ENCODE measurements at regions not wholly inside any gene's neighbourhood (a gene's known extent, or its start where the extent isn't known, plus 50 kb on each side); places are given as distances from the start of the nearest gene placed in this dataset.
"Not testable (repeated sequence)": the region's sequence is repeated elsewhere in the genome, so short reads cannot be mapped to it uniquely, and the experiment has no call there.

- Histone ChIP-seq H3K36me3 (no peaks in the 10 kb centered on the region), H3K27me3 (ENCODE audit: low read depth) (no peaks in the 10 kb centered on the region), H3K4me1 (no peaks in the 10 kb centered on the region), H3K4me3 (no peak overlapping the region), H3K9me3 (no peaks in the 10 kb centered on the region), H3K27ac (no peak overlapping the region)
- no peak for TF ChIP-seq CTCF (IDR thresholded peaks at IDR 0.05)
- intact Hi-C loops (cut with DNase I), result no loop called here
- no peak for DNase-seq
- no peak for ATAC-seq
These were observed 132.3 kb downstream of the APIP start for GRCh38 chr11:34783816-34784317.

DNA sequence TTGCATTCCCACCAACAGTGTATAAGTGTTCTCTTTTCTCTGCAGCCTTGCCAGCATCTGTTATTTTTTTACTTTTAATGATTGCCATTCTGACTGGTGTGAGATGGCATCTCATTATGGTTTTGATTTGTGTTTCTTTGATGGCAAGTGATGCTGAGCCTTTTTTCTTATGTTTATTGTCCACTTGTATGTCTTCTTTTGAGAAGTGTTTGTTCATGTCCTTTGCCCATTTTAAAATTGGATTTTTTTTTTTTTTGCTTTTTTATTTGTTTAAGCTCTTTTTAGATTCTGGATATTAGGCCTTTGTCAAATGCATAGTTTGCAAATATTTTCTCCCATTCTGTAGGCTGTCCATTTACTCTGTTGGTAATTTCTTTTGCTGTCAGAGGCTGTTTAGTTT lies 134.4 kb downstream of the APIP start:
- H3K4me3 ChIP-seq; H3K9me3 ChIP-seq; ATAC-seq; H3K36me3 ChIP-seq; H3K4me1 ChIP-seq; H3K27me3 ChIP-seq (ENCODE audit: low read depth); intact Hi-C loops (cut with DNase I); H3K27ac ChIP-seq; DNase-seq: not testable (repeated sequence)

- no peak for ATAC-seq
- DNase-seq, result no peak
- Histone ChIP-seq H3K4me3 (no peak overlapping the region), H3K9me3 (no peaks in the 10 kb centered on the region), H3K27me3 (ENCODE audit: low read depth) (no peaks in the 10 kb centered on the region), H3K27ac (no peak overlapping the region), H3K36me3 (no peaks in the 10 kb centered on the region), H3K4me1 (no peaks in the 10 kb centered on the region)
- no peak for TF ChIP-seq CTCF (IDR thresholded peaks at IDR 0.05)
- intact Hi-C loops (cut with DNase I), result no loop called here
These were observed 140.7 kb downstream of the APIP start for GRCh38 chr11:34775417-34775888.

GRCh38 chr11:34774604-34775003 lies 141.6 kb downstream of the APIP start:
- H3K36me3 ChIP-seq, result no peaks in the 10 kb centered on the region

DNA sequence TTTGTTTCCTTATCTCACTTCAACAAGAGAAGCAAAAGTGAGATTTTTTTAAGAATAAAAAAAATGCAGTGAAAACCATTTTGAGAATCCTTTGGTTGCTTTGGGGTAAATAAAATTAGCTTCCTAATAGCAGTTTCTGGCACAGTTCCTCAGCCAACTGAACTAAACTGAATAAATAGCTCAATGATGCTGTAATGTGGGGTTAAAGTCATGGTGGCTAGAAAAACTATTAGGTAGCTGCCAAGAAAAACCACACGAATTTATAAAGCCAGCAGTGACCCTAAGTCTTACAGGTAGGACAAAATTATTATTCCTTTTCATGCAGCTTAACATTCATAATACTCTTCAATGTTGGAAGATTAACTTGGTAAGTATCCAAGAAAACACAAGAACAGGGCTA lies 142.4 kb downstream of the APIP start:
- ATAC-seq (no peak), DNase-seq (no peak)
- H3K27me3 ChIP-seq (ENCODE audit: low read depth), result no peaks in the 10 kb centered on the region
- no peaks in the 10 kb centered on the region for H3K4me1 ChIP-seq
- no peak overlapping the region for H3K4me3 ChIP-seq
- intact Hi-C loops (cut with DNase I), result no loop called here
- H3K27ac ChIP-seq, result no peak overlapping the region
- no peaks in the 10 kb centered on the region for H3K36me3 ChIP-seq
- H3K9me3 ChIP-seq, result no peaks in the 10 kb centered on the region
- TF ChIP-seq CTCF (IDR thresholded peaks at IDR 0.05), result no peak

More at GRCh38 chr11:34774604-34775003, 141.6 kb downstream of the APIP start:
- no peaks in the 10 kb centered on the region for H3K9me3 ChIP-seq
- H3K4me3 ChIP-seq, result no peak overlapping the region
- H3K27me3 ChIP-seq (ENCODE audit: low read depth), result no peaks in the 10 kb centered on the region
- no peaks in the 10 kb centered on the region for H3K4me1 ChIP-seq
- no peak for DNase-seq
- no peak for TF ChIP-seq CTCF (IDR thresholded peaks at IDR 0.05)
- H3K27ac ChIP-seq, result no peak overlapping the region
- no peak for ATAC-seq
- intact Hi-C loops (cut with DNase I), result no loop called here

DNA sequence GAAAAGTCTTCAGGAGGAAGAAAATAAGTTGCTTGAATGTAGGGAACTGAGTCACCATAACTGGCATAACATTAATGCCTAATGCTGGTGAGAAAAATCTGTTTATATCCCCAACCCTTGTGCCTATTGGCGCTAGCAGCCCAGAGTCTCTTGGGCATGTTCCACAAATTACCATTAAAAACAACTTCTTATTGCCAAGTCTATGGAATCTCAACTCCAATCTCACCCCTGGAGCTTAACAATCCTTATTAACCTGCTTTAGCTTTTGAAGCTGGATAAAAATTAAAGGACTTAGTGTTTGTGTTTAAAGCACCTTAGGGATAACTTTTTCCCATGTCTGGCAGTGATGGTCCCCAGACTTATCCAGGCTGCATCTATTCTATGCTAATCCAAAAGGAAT lies 143.0 kb downstream of the APIP start:
- Histone ChIP-seq H3K9me3 (no peaks in the 10 kb centered on the region), H3K27me3 (ENCODE audit: low read depth) (no peaks in the 10 kb centered on the region), H3K27ac (no peak overlapping the region), H3K36me3 (no peaks in the 10 kb centered on the region), H3K4me3 (no peak overlapping the region), H3K4me1 (no peaks in the 10 kb centered on the region)
- DNase-seq (no peak), ATAC-seq (no peak)
- no peak for TF ChIP-seq CTCF (IDR thresholded peaks at IDR 0.05)
- intact Hi-C loops (cut with DNase I), result no loop called here

Measured in lower lobe of right lung (tissue), 2 donors.